ENCODE measurements at regions not wholly inside any gene's neighbourhood (a gene's known extent, or its start where the extent isn't known, plus 50 kb on each side); places are given as distances from the start of the nearest gene placed in this dataset.

DNA sequence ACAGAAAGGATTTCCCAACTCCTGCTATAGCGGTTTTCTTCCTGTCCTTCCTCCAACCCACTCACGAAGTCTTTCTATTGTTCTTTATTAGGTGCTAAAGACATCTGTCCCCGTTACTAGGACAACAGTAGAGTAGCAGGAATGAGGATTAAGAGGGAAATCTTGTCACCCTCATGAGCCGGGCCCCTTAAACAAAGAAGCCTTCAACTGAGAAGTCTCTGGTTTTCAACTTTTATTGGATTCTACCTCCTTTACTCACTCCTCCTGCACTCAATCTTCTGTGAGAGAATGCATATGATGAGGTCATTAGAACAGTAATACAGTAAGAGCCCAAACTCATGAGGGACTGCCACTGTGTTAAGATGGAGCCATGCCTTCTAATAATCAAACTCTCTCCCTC, 206.3 kb downstream of the OMA1 start:
- TF ChIP-seq, protein P1, sequence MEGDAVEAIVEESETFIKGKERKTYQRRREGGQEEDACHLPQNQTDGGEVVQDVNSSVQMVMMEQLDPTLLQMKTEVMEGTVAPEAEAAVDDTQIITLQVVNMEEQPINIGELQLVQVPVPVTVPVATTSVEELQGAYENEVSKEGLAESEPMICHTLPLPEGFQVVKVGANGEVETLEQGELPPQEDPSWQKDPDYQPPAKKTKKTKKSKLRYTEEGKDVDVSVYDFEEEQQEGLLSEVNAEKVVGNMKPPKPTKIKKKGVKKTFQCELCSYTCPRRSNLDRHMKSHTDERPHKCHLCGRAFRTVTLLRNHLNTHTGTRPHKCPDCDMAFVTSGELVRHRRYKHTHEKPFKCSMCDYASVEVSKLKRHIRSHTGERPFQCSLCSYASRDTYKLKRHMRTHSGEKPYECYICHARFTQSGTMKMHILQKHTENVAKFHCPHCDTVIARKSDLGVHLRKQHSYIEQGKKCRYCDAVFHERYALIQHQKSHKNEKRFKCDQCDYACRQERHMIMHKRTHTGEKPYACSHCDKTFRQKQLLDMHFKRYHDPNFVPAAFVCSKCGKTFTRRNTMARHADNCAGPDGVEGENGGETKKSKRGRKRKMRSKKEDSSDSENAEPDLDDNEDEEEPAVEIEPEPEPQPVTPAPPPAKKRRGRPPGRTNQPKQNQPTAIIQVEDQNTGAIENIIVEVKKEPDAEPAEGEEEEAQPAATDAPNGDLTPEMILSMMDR (conservative IDR thresholded peaks at IDR 0.05; ENCODE audit: control insufficient read depth, insufficient read depth, low read depth, low read length) = no peak
- H3K4me3 ChIP-seq (ENCODE audit: control insufficient read depth, low read depth, low read length) = no peak overlapping the region
- DNase-seq (ENCODE audit: low read depth) = no peak

DNA sequence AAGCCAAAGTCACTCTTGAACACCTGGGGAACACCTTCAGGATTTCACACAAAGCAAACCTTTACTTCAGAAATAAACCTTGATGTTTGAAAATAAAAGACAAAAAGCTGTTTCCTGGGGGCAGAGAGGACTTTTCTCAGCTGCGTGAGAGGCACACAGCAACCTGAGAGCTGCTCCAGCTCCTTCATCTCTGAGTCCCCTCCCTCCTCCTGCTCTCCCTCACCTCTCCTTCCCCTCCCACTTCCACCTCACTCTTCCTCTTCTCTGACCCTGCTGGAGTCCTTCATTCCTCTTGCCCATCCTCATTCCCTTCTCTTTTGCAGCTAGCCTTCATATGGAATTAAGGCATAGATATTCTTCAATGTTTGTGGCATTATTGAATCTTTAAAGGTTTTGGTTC, 208.4 kb downstream of the OMA1 start:
- no peak for DNase-seq (ENCODE audit: low read depth)
- H3K4me3 ChIP-seq (ENCODE audit: control insufficient read depth, low read depth, low read length) = no peak overlapping the region
- TF ChIP-seq, protein P1 (conservative IDR thresholded peaks at IDR 0.05; ENCODE audit: control insufficient read depth, insufficient read depth, low read depth, low read length) = no peak

DNA sequence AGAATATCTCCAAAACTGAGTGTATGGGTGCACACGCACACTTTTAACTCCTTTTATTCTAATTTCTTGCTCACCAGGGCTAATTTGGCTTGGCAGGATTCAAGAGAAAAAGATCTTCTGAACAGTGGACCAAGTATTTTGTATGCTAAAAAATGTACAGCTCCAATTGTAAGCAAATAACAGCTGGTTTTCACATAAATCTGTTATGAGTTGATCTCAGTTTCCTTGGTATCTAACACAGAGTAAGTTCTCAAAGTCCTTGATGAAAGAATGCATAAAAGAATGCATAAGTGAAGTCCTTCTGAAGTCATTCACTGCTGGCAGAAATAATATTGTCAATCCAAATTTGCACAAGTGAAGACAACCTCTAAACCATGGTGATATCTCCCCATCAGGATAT, 213.0 kb downstream of the OMA1 start:
- TF ChIP-seq, protein P1 (conservative IDR thresholded peaks at IDR 0.05; ENCODE audit: control insufficient read depth, insufficient read depth, low read depth, low read length) = no peak
- no peak overlapping the region for H3K4me3 ChIP-seq (ENCODE audit: control insufficient read depth, low read depth, low read length)
- DNase-seq (ENCODE audit: low read depth) = no peak

DNA sequence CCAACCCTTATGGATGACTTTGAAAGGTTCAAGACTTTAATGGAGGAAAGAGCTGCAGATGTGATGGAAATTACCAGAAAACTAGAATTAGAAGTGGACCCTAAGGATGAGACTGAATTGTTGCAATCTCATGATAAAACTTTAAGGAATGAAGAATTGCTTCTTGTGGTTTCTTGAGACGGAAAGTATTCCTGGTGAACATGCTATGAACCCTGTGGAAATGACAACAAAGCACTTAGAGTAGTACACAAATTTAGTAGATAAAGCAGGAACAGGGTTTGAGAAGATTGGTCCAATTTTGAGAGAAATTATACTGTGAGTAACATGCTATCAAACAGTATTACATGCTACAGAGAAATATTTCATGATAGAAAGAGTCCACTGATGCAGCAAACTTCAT, 215.4 kb downstream of the OMA1 start:
- no peak overlapping the region for H3K4me3 ChIP-seq (ENCODE audit: control insufficient read depth, low read depth, low read length)
- DNase-seq (ENCODE audit: low read depth) = peak; percentile 35
- TF ChIP-seq, protein P1 (conservative IDR thresholded peaks at IDR 0.05; ENCODE audit: control insufficient read depth, insufficient read depth, low read depth, low read length) = no peak

DNA sequence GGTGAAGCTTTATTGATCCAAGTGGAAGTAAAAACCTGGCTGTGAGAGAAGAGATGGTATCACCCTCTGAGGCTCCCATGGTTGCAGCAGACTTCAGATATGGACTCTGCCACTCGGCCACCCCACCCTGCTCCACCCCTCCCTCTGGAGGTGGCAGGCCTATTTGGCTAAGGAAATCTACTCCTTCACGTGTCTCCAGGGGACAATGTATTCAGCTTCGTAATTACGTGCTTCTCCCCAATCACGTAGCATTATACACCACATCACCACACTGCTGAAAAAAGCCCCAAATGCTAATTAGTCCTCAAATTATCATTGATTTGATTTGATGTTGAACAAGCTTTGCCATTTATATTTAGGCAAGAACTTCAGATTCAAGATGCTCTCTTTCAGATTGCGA, 220.7 kb downstream of the OMA1 start:
- H3K4me3 ChIP-seq (ENCODE audit: control insufficient read depth, low read depth, low read length) = no peak overlapping the region
- no peak for DNase-seq (ENCODE audit: low read depth)
- TF ChIP-seq, protein P1 (conservative IDR thresholded peaks at IDR 0.05; ENCODE audit: control insufficient read depth, insufficient read depth, low read depth, low read length) = no peak

DNA sequence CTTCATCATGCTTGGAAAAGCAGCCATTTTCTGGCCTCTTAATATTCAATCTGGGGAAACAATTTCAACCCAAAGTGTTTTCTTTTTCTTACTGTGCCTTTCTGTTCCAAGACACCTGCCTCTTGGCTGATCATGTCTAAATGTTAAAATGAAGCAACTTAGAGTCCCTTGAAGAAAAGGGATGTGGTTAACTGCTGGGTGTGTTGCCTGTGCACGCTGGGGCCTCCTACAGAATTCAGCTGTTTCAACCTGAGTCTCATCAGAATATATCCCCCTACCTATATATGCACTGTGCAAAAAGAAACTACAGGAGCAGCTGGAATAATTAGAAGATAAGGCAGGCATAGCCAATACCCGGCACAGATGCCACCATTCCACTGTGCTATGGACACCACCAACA, 222.0 kb downstream of the OMA1 start:
- DNase-seq (ENCODE audit: low read depth) = no peak
- no peak overlapping the region for H3K4me3 ChIP-seq (ENCODE audit: control insufficient read depth, low read depth, low read length)
- TF ChIP-seq, protein P1 (conservative IDR thresholded peaks at IDR 0.05; ENCODE audit: control insufficient read depth, insufficient read depth, low read depth, low read length) = no peak

Measured in fibroblast of mammary gland (primary cell).